Immature natural killer cell (primary cell): ENCODE measurements at regions not wholly inside any gene's neighbourhood (a gene's known extent, or its start where the extent isn't known, plus 50 kb on each side); places are given as distances from the start of the nearest gene placed in this dataset.

Source experiments
- DNase-seq, 3 donors: peaks; one replicate each; pipeline ENCODE4 v3.0.0; 2022; ENCODE audit warnings: mixed read lengths in 1 of 3
- H3K27ac Mint-ChIP-seq, 6 donors: one replicate each; pipeline ENCODE4 v1.8.0; 2020; ENCODE audit warnings: mixed read lengths in 6 of 6, mild to moderate bottlenecking in 5 of 6, inconsistent platforms in 4 of 6, moderate library complexity in 3 of 6
- H3K27me3 Mint-ChIP-seq, 3 donors: one replicate each; pipeline ENCODE4 v1.8.0; 2020 to 2021; ENCODE audit warnings: low read depth in 3 of 3, mild to moderate bottlenecking in 3 of 3, mixed read lengths in 3 of 3, moderate library complexity in 3 of 3, inconsistent platforms in 1 of 3
- H3K36me3 Mint-ChIP-seq, 3 donors: one replicate each; pipeline ENCODE4 v1.8.0; 2020; ENCODE audit warnings: mixed read lengths in 3 of 3, inconsistent platforms in 2 of 3, mild to moderate bottlenecking in 2 of 3
- H3K4me1 Mint-ChIP-seq, 2 donors: one replicate each; pipeline ENCODE4 v1.8.0; 2020; ENCODE audit warnings: inconsistent platforms in 2 of 2, mild to moderate bottlenecking in 2 of 2, mixed read lengths in 2 of 2, moderate library complexity in 1 of 2
- H3K4me3 Mint-ChIP-seq, 5 donors: one replicate each; pipeline ENCODE4 v1.8.0; 2020; ENCODE audit warnings: mild to moderate bottlenecking in 5 of 5, mixed read lengths in 5 of 5, inconsistent platforms in 3 of 5, moderate library complexity in 3 of 5
- H3K9me3 Mint-ChIP-seq, 6 donors: one replicate each; pipeline ENCODE4 v1.8.0; 2020; ENCODE audit warnings: mild to moderate bottlenecking in 6 of 6, mixed read lengths in 6 of 6, inconsistent platforms in 4 of 6, moderate library complexity in 3 of 6

GRCh38 chr4:60250657-60251056, 949.5 kb upstream of the ADGRL3 start:
- Mint-ChIP-seq H3K4me1 (no peaks in the 10 kb centered on the region), H3K36me3 (no peaks in the 10 kb centered on the region), H3K27ac (no peak overlapping the region), H3K9me3 (peaks cover 2 to 48% (median 12%) of the 10 kb centered on the region in 6 donors), H3K27me3 (no peaks in the 10 kb centered on the region), H3K4me3 (no peak overlapping the region)
- no peak for DNase-seq

GRCh38 chr4:60259781-60260180, 940.3 kb upstream of the ADGRL3 start:
- Mint-ChIP-seq H3K27me3 (peaks cover 0 to 2% (median 0%) of the 10 kb centered on the region in 3 donors), H3K36me3 (no peaks in the 10 kb centered on the region), H3K9me3 (peaks cover 5 to 38% (median 15%) of the 10 kb centered on the region in 6 donors), H3K4me3 (no peak overlapping the region), H3K27ac (no peak overlapping the region), H3K4me1 (no peaks in the 10 kb centered on the region)
- no peak for DNase-seq

- no peaks in the 10 kb centered on the region for H3K36me3 Mint-ChIP-seq
- no peaks in the 10 kb centered on the region for H3K4me1 Mint-ChIP-seq
- H3K27ac Mint-ChIP-seq: no peak overlapping the region
- no peak for DNase-seq
- peaks cover 3 to 25% (median 13%) of the 10 kb centered on the region in 6 donors for H3K9me3 Mint-ChIP-seq
- H3K27me3 Mint-ChIP-seq: peaks cover 0 to 3% (median 0%) of the 10 kb centered on the region in 3 donors
- no peak overlapping the region for H3K4me3 Mint-ChIP-seq
Observed at GRCh38 chr4:60266505-60266904, 933.6 kb upstream of the ADGRL3 start.

GRCh38 chr4:60296386-60296785, 903.7 kb upstream of the ADGRL3 start:
- Mint-ChIP-seq H3K9me3 (peaks cover 17 to 76% (median 31%) of the 10 kb centered on the region in 6 donors), H3K27me3 (no peaks in the 10 kb centered on the region), H3K4me3 (no peak overlapping the region), H3K36me3 (peaks cover 0 to 5% (median 0%) of the 10 kb centered on the region in 3 donors), H3K4me1 (no peaks in the 10 kb centered on the region), H3K27ac (no peak overlapping the region)
- DNase-seq: no peak

GRCh38 chr4:60313611-60314178, 886.4 kb upstream of the ADGRL3 start:
- Mint-ChIP-seq H3K27ac (no peak overlapping the region), H3K36me3 (peaks cover 0 to 7% (median 0%) of the 10 kb centered on the region in 3 donors), H3K9me3 (peaks cover 3 to 45% (median 27%) of the 10 kb centered on the region in 6 donors), H3K27me3 (peaks cover 0 to 2% (median 0%) of the 10 kb centered on the region in 3 donors), H3K4me3 (no peak overlapping the region), H3K4me1 (no peaks in the 10 kb centered on the region)
- DNase-seq: no peak

GRCh38 chr4:60314416-60314815, 885.7 kb upstream of the ADGRL3 start:
- Mint-ChIP-seq H3K27me3 (peaks cover 0 to 2% (median 0%) of the 10 kb centered on the region in 3 donors), H3K27ac (no peak overlapping the region), H3K4me3 (no peak overlapping the region), H3K9me3 (peaks cover under 1 to 45% (median 28%) of the 10 kb centered on the region in 6 donors), H3K4me1 (no peaks in the 10 kb centered on the region), H3K36me3 (peaks cover 0 to 7% (median 0%) of the 10 kb centered on the region in 3 donors)
- no peak for DNase-seq

GRCh38 chr4:60315586-60315985, 884.5 kb upstream of the ADGRL3 start:
- Mint-ChIP-seq H3K27ac (no peak overlapping the region), H3K27me3 (peaks cover 0 to 2% (median 0%) of the 10 kb centered on the region in 3 donors), H3K4me3 (no peak overlapping the region), H3K36me3 (peaks cover 0 to 7% (median 0%) of the 10 kb centered on the region in 3 donors), H3K4me1 (no peaks in the 10 kb centered on the region), H3K9me3 (peaks cover 0 to 50% (median 32%) of the 10 kb centered on the region in 6 donors)
- DNase-seq: no peak

- H3K27me3 Mint-ChIP-seq: no peaks in the 10 kb centered on the region
- peaks cover 7 to 25% (median 16%) of the 10 kb centered on the region in 6 donors for H3K9me3 Mint-ChIP-seq
- H3K27ac Mint-ChIP-seq: no peak overlapping the region
- no peak overlapping the region for H3K4me3 Mint-ChIP-seq
- no peak for DNase-seq
- H3K4me1 Mint-ChIP-seq: no peaks in the 10 kb centered on the region
- no peaks in the 10 kb centered on the region for H3K36me3 Mint-ChIP-seq
Observed at GRCh38 chr4:60326735-60327134, 873.4 kb upstream of the ADGRL3 start.

- DNase-seq: no peak
- H3K27ac Mint-ChIP-seq: no peak overlapping the region
- no peaks in the 10 kb centered on the region for H3K36me3 Mint-ChIP-seq
- no peaks in the 10 kb centered on the region for H3K27me3 Mint-ChIP-seq
- peaks cover 7 to 21% (median 13%) of the 10 kb centered on the region in 6 donors for H3K9me3 Mint-ChIP-seq
- no peak overlapping the region for H3K4me3 Mint-ChIP-seq
- no peaks in the 10 kb centered on the region for H3K4me1 Mint-ChIP-seq
Observed at GRCh38 chr4:60327651-60328050, 872.5 kb upstream of the ADGRL3 start.

- Mint-ChIP-seq H3K27ac (no peak overlapping the region), H3K36me3 (no peaks in the 10 kb centered on the region), H3K9me3 (peaks cover 2 to 39% (median 20%) of the 10 kb centered on the region in 6 donors), H3K27me3 (no peaks in the 10 kb centered on the region), H3K4me3 (no peak overlapping the region), H3K4me1 (no peaks in the 10 kb centered on the region)
- no peak for DNase-seq
Observed at GRCh38 chr4:60344908-60345307, 855.2 kb upstream of the ADGRL3 start.

- Mint-ChIP-seq H3K36me3 (no peaks in the 10 kb centered on the region), H3K4me1 (no peaks in the 10 kb centered on the region), H3K27ac (no peak overlapping the region), H3K27me3 (no peaks in the 10 kb centered on the region), H3K4me3 (no peak overlapping the region), H3K9me3 (peaks cover 2 to 44% (median 21%) of the 10 kb centered on the region in 6 donors)
- no peak for DNase-seq
Observed at GRCh38 chr4:60345392-60345791, 854.7 kb upstream of the ADGRL3 start.

GRCh38 chr4:60359746-60360367, 840.3 kb upstream of the ADGRL3 start:
- no peak for DNase-seq
- no peaks in the 10 kb centered on the region for H3K36me3 Mint-ChIP-seq
- no peak overlapping the region for H3K27ac Mint-ChIP-seq
- no peak overlapping the region for H3K4me3 Mint-ChIP-seq
- H3K27me3 Mint-ChIP-seq: no peaks in the 10 kb centered on the region
- H3K4me1 Mint-ChIP-seq: no peaks in the 10 kb centered on the region
- H3K9me3 Mint-ChIP-seq: peaks cover 5 to 40% (median 28%) of the 10 kb centered on the region in 6 donors

- H3K27ac Mint-ChIP-seq: no peak overlapping the region
- H3K4me3 Mint-ChIP-seq: no peak overlapping the region
- H3K9me3 Mint-ChIP-seq: peaks cover 8 to 52% (median 26%) of the 10 kb centered on the region in 6 donors
- H3K27me3 Mint-ChIP-seq: peaks cover 0 to 3% (median 0%) of the 10 kb centered on the region in 3 donors
- no peaks in the 10 kb centered on the region for H3K36me3 Mint-ChIP-seq
- DNase-seq: no peak
- H3K4me1 Mint-ChIP-seq: no peaks in the 10 kb centered on the region
Observed at GRCh38 chr4:60365176-60365575, 835.0 kb upstream of the ADGRL3 start.

GRCh38 chr4:60366661-60367060, 833.5 kb upstream of the ADGRL3 start:
- Mint-ChIP-seq H3K4me1 (no peaks in the 10 kb centered on the region), H3K4me3 (no peak overlapping the region), H3K27me3 (peaks cover 0 to 3% (median 0%) of the 10 kb centered on the region in 3 donors), H3K27ac (no peak overlapping the region), H3K9me3 (peaks cover 7 to 50% (median 21%) of the 10 kb centered on the region in 6 donors), H3K36me3 (no peaks in the 10 kb centered on the region)
- DNase-seq: no peak
